ENCODE measurements at regions not wholly inside any gene's neighbourhood (a gene's known extent, or its start where the extent isn't known, plus 50 kb on each side); places are given as distances from the start of the nearest gene placed in this dataset.

GRCh38 chr2:83585250-83585649, 873.8 kb downstream of the SUCLG1 start:
- H3K36me3 Mint-ChIP-seq (ENCODE audit: low read depth) = no peaks in the 10 kb centered on the region
- no peaks in the 10 kb centered on the region for H3K27me3 Mint-ChIP-seq
- no peak for DNase-seq
- H3K4me1 Mint-ChIP-seq (ENCODE audit: low read depth) = no peaks in the 10 kb centered on the region
- H3K9me3 Mint-ChIP-seq = peaks cover 5% of the 10 kb centered on the region
- H3K4me3 Mint-ChIP-seq = no peak overlapping the region
- H3K27ac Mint-ChIP-seq = no peak overlapping the region

DNA sequence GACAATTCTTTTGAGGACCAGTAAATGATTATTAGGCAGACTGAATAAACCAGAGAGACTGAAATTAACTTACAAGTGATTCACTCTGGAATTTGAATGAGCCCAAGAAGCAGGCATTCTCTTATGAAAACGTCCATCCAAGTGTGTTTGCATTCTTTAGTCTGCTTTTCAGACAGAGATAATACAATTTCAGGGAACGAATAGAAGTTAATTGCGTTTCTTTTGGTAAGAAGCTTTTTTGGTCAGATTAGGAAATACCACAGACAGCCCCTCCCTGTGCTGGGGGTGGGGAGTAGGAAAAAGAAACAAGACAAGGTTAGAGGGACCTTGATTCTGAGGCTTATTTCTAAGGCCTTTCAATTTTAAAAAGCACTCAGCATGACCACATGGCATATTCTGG, 874.4 kb downstream of the SUCLG1 start:
- Mint-ChIP-seq H3K36me3 (ENCODE audit: low read depth) (no peaks in the 10 kb centered on the region), H3K4me1 (ENCODE audit: low read depth) (no peaks in the 10 kb centered on the region), H3K27me3 (no peaks in the 10 kb centered on the region), H3K4me3 (no peak overlapping the region), H3K27ac (no peak overlapping the region), H3K9me3 (peaks cover 4% of the 10 kb centered on the region)
- no peak for DNase-seq

- Mint-ChIP-seq H3K27ac (no peak overlapping the region), H3K36me3 (ENCODE audit: low read depth) (no peaks in the 10 kb centered on the region), H3K4me1 (ENCODE audit: low read depth) (no peaks in the 10 kb centered on the region), H3K9me3 (no peaks in the 10 kb centered on the region), H3K4me3 (no peak overlapping the region), H3K27me3 (no peaks in the 10 kb centered on the region)
- no peak for DNase-seq
Observed at GRCh38 chr2:83582589-83582988, 876.5 kb downstream of the SUCLG1 start.

- no peak overlapping the region for H3K4me3 Mint-ChIP-seq
- H3K9me3 Mint-ChIP-seq = no peaks in the 10 kb centered on the region
- H3K27ac Mint-ChIP-seq = no peak overlapping the region
- H3K27me3 Mint-ChIP-seq = no peaks in the 10 kb centered on the region
- H3K36me3 Mint-ChIP-seq (ENCODE audit: low read depth) = no peaks in the 10 kb centered on the region
- DNase-seq = no peak
- H3K4me1 Mint-ChIP-seq (ENCODE audit: low read depth) = no peaks in the 10 kb centered on the region
Observed at GRCh38 chr2:83579507-83579906, 879.6 kb downstream of the SUCLG1 start.

- Mint-ChIP-seq H3K4me3 (no peak overlapping the region), H3K4me1 (ENCODE audit: low read depth) (no peaks in the 10 kb centered on the region), H3K27ac (no peak overlapping the region), H3K27me3 (no peaks in the 10 kb centered on the region), H3K9me3 (no peaks in the 10 kb centered on the region), H3K36me3 (ENCODE audit: low read depth) (no peaks in the 10 kb centered on the region)
- DNase-seq = no peak
Observed at GRCh38 chr2:83578405-83578804, 880.7 kb downstream of the SUCLG1 start.

DNA sequence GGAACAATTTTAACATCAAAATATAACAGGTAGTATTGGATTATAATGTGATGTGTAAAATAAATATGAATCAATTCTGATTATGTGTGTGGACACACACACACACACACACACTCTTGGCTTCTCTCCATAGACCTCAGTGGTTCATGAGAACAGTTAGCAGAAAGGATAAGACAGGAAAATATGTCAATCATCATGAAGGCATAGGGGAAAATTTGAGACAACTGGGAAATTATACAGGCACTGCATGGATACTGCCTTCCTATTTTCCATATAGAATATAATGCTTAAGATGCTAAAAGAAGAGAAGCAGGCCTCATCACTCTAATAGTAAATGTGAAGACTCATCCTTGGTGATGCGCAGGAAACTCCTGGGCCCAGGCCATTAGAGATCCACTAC, 884.5 kb downstream of the SUCLG1 start:
- no peaks in the 10 kb centered on the region for H3K4me1 Mint-ChIP-seq (ENCODE audit: low read depth)
- H3K36me3 Mint-ChIP-seq (ENCODE audit: low read depth) = no peaks in the 10 kb centered on the region
- no peak overlapping the region for H3K27ac Mint-ChIP-seq
- no peak overlapping the region for H3K4me3 Mint-ChIP-seq
- no peaks in the 10 kb centered on the region for H3K9me3 Mint-ChIP-seq
- H3K27me3 Mint-ChIP-seq = no peaks in the 10 kb centered on the region
- no peak for DNase-seq

DNA sequence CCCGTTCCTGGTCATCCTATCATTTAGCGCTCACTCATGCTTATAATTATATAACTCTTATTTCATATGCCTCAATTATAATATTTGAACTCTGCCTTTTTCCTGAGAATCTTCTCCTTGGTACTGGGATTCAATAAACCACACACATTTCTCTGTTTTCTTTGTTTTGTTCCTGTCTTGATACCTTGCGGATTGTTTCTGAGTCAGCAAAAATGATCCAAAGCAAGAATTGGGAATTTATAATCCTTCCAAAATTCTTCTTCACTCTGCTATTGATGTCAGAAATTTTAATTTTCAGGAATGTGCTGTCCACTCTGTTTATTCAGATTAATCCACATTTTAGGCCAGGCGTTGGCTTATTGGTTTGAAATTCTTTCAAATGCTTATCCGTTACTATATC, 886.0 kb downstream of the SUCLG1 start:
- Mint-ChIP-seq H3K27ac (no peak overlapping the region), H3K4me3 (no peak overlapping the region), H3K4me1 (ENCODE audit: low read depth) (no peaks in the 10 kb centered on the region), H3K36me3 (ENCODE audit: low read depth) (no peaks in the 10 kb centered on the region), H3K9me3 (no peaks in the 10 kb centered on the region), H3K27me3 (no peaks in the 10 kb centered on the region)
- no peak for DNase-seq

DNA sequence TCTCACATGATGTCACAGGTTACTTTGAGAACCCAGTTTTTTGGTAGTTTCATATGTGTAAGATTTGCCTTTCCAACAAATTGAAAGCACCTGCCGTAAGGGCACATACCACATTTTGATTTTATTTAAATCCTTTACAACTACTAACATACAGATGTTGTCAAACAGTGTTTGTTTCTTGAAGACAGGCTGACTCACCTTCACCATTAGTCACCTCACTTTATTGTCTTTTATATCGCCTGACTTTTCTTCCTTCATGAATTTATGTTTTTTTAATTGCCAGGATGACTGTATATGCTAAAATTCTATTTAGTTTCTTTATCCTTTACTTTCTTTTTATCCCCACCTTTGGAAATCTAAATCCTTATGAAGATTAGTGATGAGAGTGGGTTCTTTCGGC, 886.7 kb downstream of the SUCLG1 start:
- H3K36me3 Mint-ChIP-seq (ENCODE audit: low read depth) = no peaks in the 10 kb centered on the region
- no peak for DNase-seq
- no peaks in the 10 kb centered on the region for H3K4me1 Mint-ChIP-seq (ENCODE audit: low read depth)
- H3K27me3 Mint-ChIP-seq = no peaks in the 10 kb centered on the region
- H3K9me3 Mint-ChIP-seq = no peaks in the 10 kb centered on the region
- H3K27ac Mint-ChIP-seq = no peak overlapping the region
- H3K4me3 Mint-ChIP-seq = no peak overlapping the region

DNA sequence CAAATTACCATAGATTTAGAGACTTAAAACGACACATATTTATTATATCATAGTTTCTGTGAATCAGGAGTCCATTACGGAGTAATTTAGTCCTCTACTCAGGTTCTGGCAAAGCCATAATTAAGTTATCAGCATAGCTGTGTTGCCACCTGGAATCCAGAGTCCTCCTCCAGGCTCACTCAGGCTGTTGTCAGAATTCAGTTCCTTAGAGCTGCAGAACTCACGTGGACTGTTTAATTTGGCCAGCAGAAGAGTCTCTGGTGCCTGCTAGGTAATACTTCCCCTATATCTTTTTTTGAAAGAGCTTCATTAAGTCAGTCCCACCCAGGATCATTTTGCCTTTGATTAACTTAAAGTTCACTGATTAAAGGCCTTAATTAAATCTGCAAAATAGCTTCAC, 891.5 kb downstream of the SUCLG1 start:
- DNase-seq = no peak
- no peaks in the 10 kb centered on the region for H3K36me3 Mint-ChIP-seq (ENCODE audit: low read depth)
- H3K27me3 Mint-ChIP-seq = no peaks in the 10 kb centered on the region
- H3K4me1 Mint-ChIP-seq (ENCODE audit: low read depth) = no peaks in the 10 kb centered on the region
- no peak overlapping the region for H3K27ac Mint-ChIP-seq
- H3K4me3 Mint-ChIP-seq = no peak overlapping the region
- no peaks in the 10 kb centered on the region for H3K9me3 Mint-ChIP-seq

GRCh38 chr2:83565626-83566025, 893.5 kb downstream of the SUCLG1 start:
- Mint-ChIP-seq H3K4me1 (ENCODE audit: low read depth) (no peaks in the 10 kb centered on the region), H3K27ac (no peak overlapping the region), H3K36me3 (ENCODE audit: low read depth) (no peaks in the 10 kb centered on the region), H3K9me3 (no peaks in the 10 kb centered on the region), H3K4me3 (no peak overlapping the region), H3K27me3 (no peaks in the 10 kb centered on the region)
- DNase-seq = no peak

- no peaks in the 10 kb centered on the region for H3K9me3 Mint-ChIP-seq
- DNase-seq = no peak
- H3K4me1 Mint-ChIP-seq (ENCODE audit: low read depth) = no peaks in the 10 kb centered on the region
- no peaks in the 10 kb centered on the region for H3K36me3 Mint-ChIP-seq (ENCODE audit: low read depth)
- H3K27ac Mint-ChIP-seq = no peak overlapping the region
- no peak overlapping the region for H3K4me3 Mint-ChIP-seq
- no peaks in the 10 kb centered on the region for H3K27me3 Mint-ChIP-seq
Observed at GRCh38 chr2:83565181-83565580, 893.9 kb downstream of the SUCLG1 start.

GRCh38 chr2:83561592-83561991, 897.5 kb downstream of the SUCLG1 start:
- H3K27ac Mint-ChIP-seq = no peak overlapping the region
- H3K27me3 Mint-ChIP-seq = no peaks in the 10 kb centered on the region
- no peaks in the 10 kb centered on the region for H3K4me1 Mint-ChIP-seq (ENCODE audit: low read depth)
- no peak for DNase-seq
- H3K9me3 Mint-ChIP-seq = peaks cover 3% of the 10 kb centered on the region
- H3K4me3 Mint-ChIP-seq = no peak overlapping the region
- H3K36me3 Mint-ChIP-seq (ENCODE audit: low read depth) = no peaks in the 10 kb centered on the region

DNA sequence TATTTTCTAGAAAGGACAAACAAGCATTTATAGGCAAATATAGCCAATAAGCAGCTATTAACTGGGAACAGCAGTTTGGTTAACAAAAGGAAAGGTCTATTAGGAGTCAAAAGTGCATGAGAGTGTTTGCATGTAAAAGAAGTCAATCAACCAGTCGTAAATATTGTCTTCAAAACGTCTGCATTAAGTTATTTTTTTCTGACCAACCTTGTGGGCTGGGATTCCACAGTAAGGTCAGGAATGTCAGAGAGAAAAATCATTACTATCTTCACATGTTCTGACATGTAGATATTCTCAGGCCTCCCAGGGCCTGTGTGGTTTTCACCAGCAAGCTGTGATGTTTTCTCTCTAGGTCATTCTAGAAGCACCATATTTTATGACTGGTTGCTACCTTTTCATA, 922.5 kb downstream of the SUCLG1 start:
- no peak overlapping the region for H3K27ac Mint-ChIP-seq
- peaks cover 2% of the 10 kb centered on the region for H3K9me3 Mint-ChIP-seq
- H3K4me3 Mint-ChIP-seq = no peak overlapping the region
- DNase-seq = no peak
- no peaks in the 10 kb centered on the region for H3K27me3 Mint-ChIP-seq
- no peaks in the 10 kb centered on the region for H3K36me3 Mint-ChIP-seq (ENCODE audit: low read depth)
- no peaks in the 10 kb centered on the region for H3K4me1 Mint-ChIP-seq (ENCODE audit: low read depth)

GRCh38 chr2:83534416-83534815, 924.7 kb downstream of the SUCLG1 start:
- H3K27ac Mint-ChIP-seq = no peak overlapping the region
- DNase-seq = no peak
- H3K27me3 Mint-ChIP-seq = no peaks in the 10 kb centered on the region
- H3K9me3 Mint-ChIP-seq = peaks cover 2% of the 10 kb centered on the region
- no peak overlapping the region for H3K4me3 Mint-ChIP-seq
- no peaks in the 10 kb centered on the region for H3K36me3 Mint-ChIP-seq (ENCODE audit: low read depth)
- no peaks in the 10 kb centered on the region for H3K4me1 Mint-ChIP-seq (ENCODE audit: low read depth)

- no peak for DNase-seq
Observed at GRCh38 chr2:83531206-83531826, 927.8 kb downstream of the SUCLG1 start.

DNA sequence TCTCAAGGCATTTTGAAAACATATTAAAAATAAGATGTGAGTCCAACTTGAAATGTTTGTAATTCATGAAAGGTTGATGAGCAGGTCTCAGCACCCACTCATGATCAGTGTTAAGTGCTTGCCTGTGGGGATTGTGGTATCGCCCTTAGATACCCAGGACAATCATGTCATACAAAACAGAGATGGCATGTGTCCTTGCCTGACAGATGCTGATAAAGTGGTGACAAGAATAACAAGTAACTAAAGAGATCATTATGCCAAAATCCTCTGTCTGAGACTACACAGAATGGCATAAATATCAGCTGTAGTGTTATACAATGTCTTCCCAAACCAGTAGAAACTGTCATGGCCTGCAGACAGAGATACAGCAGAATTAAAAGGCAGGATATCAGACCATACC, 930.3 kb downstream of the SUCLG1 start:
- Mint-ChIP-seq H3K27me3 (no peaks in the 10 kb centered on the region), H3K4me1 (ENCODE audit: low read depth) (no peaks in the 10 kb centered on the region), H3K4me3 (no peak overlapping the region), H3K36me3 (ENCODE audit: low read depth) (no peaks in the 10 kb centered on the region), H3K9me3 (peaks cover 5% of the 10 kb centered on the region), H3K27ac (no peak overlapping the region)
- no peak for DNase-seq

More at GRCh38 chr2:83531206-83531826, 927.8 kb downstream of the SUCLG1 start:
- no peak overlapping the region for H3K27ac Mint-ChIP-seq
- peaks cover 5% of the 10 kb centered on the region for H3K9me3 Mint-ChIP-seq
- H3K4me3 Mint-ChIP-seq = no peak overlapping the region
- H3K27me3 Mint-ChIP-seq = no peaks in the 10 kb centered on the region
- no peaks in the 10 kb centered on the region for H3K4me1 Mint-ChIP-seq (ENCODE audit: low read depth)
- H3K36me3 Mint-ChIP-seq (ENCODE audit: low read depth) = no peaks in the 10 kb centered on the region
